ENCODE measurements at regions not wholly inside any gene's neighbourhood (a gene's known extent, or its start where the extent isn't known, plus 50 kb on each side); places are given as distances from the start of the nearest gene placed in this dataset.

DNA sequence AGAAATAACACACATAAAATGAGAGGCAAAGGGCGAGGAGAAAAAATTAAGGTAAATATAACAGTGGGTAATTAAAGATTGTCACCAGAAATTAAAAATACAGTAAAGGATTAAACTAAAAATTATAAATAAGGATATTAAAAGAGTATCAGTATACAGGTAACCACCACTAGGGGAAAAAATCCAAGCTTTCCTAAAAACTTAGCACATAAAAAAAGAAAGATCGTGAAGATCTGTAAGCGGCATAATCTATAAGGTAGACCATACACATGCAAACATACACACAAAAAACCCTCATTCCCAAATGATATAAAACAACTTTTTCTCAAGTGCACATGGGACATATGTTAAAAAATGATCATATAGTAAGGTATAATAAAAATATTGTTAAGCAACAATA, 577.3 kb upstream of the NUDT12 start:
- TF ChIP-seq CTCF (conservative IDR thresholded peaks at IDR 0.05; ENCODE audit: low read depth, low read length): no peak
- no peak for DNase-seq (ENCODE audit: low read depth)
- H3K4me3 ChIP-seq (ENCODE audit: low read depth, low read length): no peak overlapping the region

- no peak for TF ChIP-seq CTCF (conservative IDR thresholded peaks at IDR 0.05; ENCODE audit: low read depth, low read length)
- no peak for DNase-seq (ENCODE audit: low read depth)
- H3K4me3 ChIP-seq (ENCODE audit: low read depth, low read length): no peak overlapping the region
These were observed 567.7 kb upstream of the NUDT12 start for GRCh38 chr5:104130320-104130719.

- no peak for DNase-seq (ENCODE audit: low read depth)
- TF ChIP-seq CTCF (conservative IDR thresholded peaks at IDR 0.05; ENCODE audit: low read depth, low read length): no peak
- no peak overlapping the region for H3K4me3 ChIP-seq (ENCODE audit: low read depth, low read length)
These were observed 565.8 kb upstream of the NUDT12 start for GRCh38 chr5:104128348-104128747.

DNA sequence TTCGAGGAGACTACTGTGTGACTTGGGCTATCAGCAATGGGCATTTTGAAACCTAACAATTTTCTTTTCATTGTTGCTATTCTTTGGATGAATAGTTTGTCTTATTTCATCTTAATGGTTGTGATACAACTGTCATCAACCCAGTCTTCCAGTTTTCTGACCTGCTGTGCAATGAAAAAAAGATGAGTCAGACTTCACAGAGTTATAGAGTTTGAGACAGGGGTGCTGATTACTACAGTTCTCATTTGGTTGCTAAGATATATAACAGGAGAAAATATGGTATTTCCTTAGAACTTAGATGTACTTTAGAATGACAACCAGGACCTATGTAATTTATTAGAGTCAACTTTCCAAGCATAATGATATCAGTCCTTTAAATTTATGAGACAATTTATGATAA, 564.4 kb upstream of the NUDT12 start:
- no peak for TF ChIP-seq CTCF (conservative IDR thresholded peaks at IDR 0.05; ENCODE audit: low read depth, low read length)
- peak; percentile 45 for DNase-seq (ENCODE audit: low read depth)
- H3K4me3 ChIP-seq (ENCODE audit: low read depth, low read length): no peak overlapping the region

DNA sequence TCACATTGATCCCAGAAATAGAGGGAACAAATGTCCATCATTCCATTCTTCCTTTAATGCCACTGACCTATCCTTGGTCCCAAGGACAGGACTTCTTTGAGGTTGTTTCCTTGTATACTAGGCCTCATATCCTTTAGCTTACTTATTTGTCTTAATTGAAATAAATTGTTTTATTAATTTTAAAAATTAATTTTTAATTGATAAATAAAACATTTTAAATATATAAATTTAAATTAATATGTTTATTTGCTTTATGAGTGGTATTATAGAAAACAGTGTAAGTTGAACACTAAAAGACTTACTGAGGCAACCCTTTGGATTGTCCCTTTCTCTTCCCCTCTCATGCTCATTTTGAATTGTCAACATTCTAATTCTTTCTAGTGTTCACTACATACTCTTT, 556.9 kb upstream of the NUDT12 start:
- H3K4me3 ChIP-seq (ENCODE audit: low read depth, low read length): no peak overlapping the region
- TF ChIP-seq CTCF (conservative IDR thresholded peaks at IDR 0.05; ENCODE audit: low read depth, low read length): no peak
- no peak for DNase-seq (ENCODE audit: low read depth)

- TF ChIP-seq CTCF (conservative IDR thresholded peaks at IDR 0.05; ENCODE audit: low read depth, low read length): no peak
- no peak for DNase-seq (ENCODE audit: low read depth)
- H3K4me3 ChIP-seq (ENCODE audit: low read depth, low read length): no peak overlapping the region
These were observed 549.0 kb upstream of the NUDT12 start for GRCh38 chr5:104111632-104112031.

- H3K4me3 ChIP-seq (ENCODE audit: low read depth, low read length): no peak overlapping the region
- DNase-seq (ENCODE audit: low read depth): no peak
- TF ChIP-seq CTCF (conservative IDR thresholded peaks at IDR 0.05; ENCODE audit: low read depth, low read length): no peak
These were observed 533.9 kb upstream of the NUDT12 start for GRCh38 chr5:104096451-104096850.

Data from choroid plexus epithelial cell (primary cell).